ENCODE measurements at regions not wholly inside any gene's neighbourhood (a gene's known extent, or its start where the extent isn't known, plus 50 kb on each side); places are given as distances from the start of the nearest gene placed in this dataset.
"Not testable (repeated sequence)": the region's sequence is repeated elsewhere in the genome, so short reads cannot be mapped to it uniquely, and the experiment has no call there.

DNA sequence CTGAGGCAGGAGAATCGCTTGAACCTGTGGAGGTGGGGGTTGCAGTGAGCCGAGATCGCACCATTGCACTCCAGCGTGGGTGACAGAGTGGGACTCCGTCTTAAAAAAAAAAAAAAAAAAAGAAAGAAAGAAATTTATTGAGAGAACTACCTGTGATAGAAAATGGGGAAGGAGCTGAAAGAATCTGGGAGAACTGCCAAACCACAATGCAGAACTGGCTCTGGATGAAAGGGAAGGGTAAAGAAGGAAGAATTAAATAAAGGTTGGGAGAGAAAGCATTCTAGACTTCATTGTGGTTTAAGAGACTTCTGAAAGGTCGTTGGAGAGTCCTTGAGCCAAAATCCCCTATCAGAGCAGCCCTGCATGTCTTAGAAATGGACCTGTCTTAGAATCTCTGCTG, 567.9 kb upstream of the HTR2C start:
- DNase-seq (no peak), ATAC-seq (replicated peaks in 1 of 4) (no peak)
- H3K36me3 Mint-ChIP-seq = no peaks in the 10 kb centered on the region
- no CpG with 5 or more reads among the region's 6 CpGs for WGBS (ENCODE audit: insufficient coverage)
- no peaks in the 10 kb centered on the region for H3K36me3 ChIP-seq (ENCODE audit: control insufficient read depth in 2 of 2, extremely low read depth in 1 of 2, insufficient read depth in 1 of 2, low read length in 1 of 2)
- H3K4me3 Mint-ChIP-seq = no peak overlapping the region
- no peaks in the 10 kb centered on the region for H3K4me1 Mint-ChIP-seq
- no peaks in the 10 kb centered on the region for H3K9me3 ChIP-seq
- ChIA-PET CTCF (no interaction called here), POLR2A (no interaction called here)
- peaks cover 0 to 9% (median 0%) of the 10 kb centered on the region in 3 donors for H3K9me3 Mint-ChIP-seq
- H3K27ac ChIP-seq (ENCODE audit: low read length) = no peak overlapping the region
- no peak overlapping the region for H3K27ac Mint-ChIP-seq
- no peak overlapping the region for H3K4me3 ChIP-seq (ENCODE audit: control insufficient read depth in 1 of 2, extremely low read depth in 1 of 2, low read length in 1 of 2)
- H3K4me1 ChIP-seq (ENCODE audit: control insufficient read depth in 1 of 2, extremely low read depth in 1 of 2, insufficient read depth in 2 of 2, low read length in 2 of 2) = no peaks in the 10 kb centered on the region
- H3K27me3 Mint-ChIP-seq = peaks cover 0 to 4% of the 10 kb centered on the region in 2 donors
- no peaks in the 10 kb centered on the region for H3K27me3 ChIP-seq (replicated peaks in 1 of 2; ENCODE audit: control insufficient read depth in 2 of 2, extremely low read depth in 1 of 2, insufficient read depth in 2 of 2, low read length in 1 of 2)

DNA sequence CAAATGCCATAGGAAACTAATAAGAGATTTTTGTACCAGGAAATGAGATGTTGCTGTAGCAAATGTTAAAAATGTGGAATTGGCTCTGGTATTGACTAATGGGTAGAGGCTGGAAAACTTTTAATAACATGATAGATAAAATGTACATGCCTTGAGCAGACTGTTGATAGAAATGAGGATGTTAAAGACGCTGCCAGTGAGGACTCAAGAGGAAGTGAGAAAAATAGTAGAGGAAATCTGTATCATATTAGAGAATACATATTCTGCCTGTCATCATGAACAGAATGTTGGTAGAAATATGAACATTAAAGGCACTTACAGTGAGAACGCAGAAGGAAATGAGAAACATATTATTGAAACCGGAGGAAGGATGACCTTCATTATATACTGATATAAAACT, 577.2 kb upstream of the HTR2C start:
- ATAC-seq (replicated peaks in 1 of 4) = no peak
- ChIA-PET CTCF (no interaction called here), POLR2A (no interaction called here)
- Mint-ChIP-seq H3K27me3 (peaks cover 0 to 4% of the 10 kb centered on the region in 2 donors), H3K36me3 (no peaks in the 10 kb centered on the region), H3K9me3 (peaks cover 0 to 12% (median 0%) of the 10 kb centered on the region in 3 donors), H3K27ac (no peak overlapping the region), H3K4me3 (no peak overlapping the region), H3K4me1 (no peaks in the 10 kb centered on the region)
- Histone ChIP-seq H3K4me1 (ENCODE audit: control insufficient read depth in 1 of 2, extremely low read depth in 1 of 2, insufficient read depth in 2 of 2, low read length in 2 of 2) (no peaks in the 10 kb centered on the region), H3K4me3 (ENCODE audit: control insufficient read depth in 1 of 2, extremely low read depth in 1 of 2, low read length in 1 of 2) (no peak overlapping the region), H3K36me3 (ENCODE audit: control insufficient read depth in 2 of 2, extremely low read depth in 1 of 2, insufficient read depth in 1 of 2, low read length in 1 of 2) (no peaks in the 10 kb centered on the region), H3K27me3 (replicated peaks in 1 of 2; ENCODE audit: control insufficient read depth in 2 of 2, extremely low read depth in 1 of 2, insufficient read depth in 2 of 2, low read length in 1 of 2) (no peaks in the 10 kb centered on the region), H3K9me3 (no peaks in the 10 kb centered on the region), H3K27ac (ENCODE audit: low read length) (no peak overlapping the region)
- no peak for DNase-seq
- whole genome bisulfite sequencing (ENCODE audit: insufficient coverage) = no CpG with 5 or more reads among the region's 3 CpGs

DNA sequence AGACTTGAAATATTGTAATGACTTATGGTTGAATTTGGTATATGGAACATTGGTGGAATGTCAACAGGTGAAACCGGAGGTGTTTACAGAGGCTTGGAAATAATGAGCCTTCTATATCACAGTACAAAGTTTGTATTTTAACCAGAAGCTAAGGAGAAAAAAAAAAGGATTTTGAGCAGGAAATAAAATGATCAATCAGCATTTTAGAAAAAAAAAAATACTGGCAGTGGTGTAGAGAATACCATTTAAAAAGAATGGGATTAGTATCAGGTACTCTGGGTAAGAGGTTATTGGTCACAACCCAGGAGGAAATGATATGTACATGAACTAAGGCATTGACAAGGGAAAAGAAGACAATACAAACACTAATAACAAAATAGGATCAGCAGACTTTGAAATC, 587.1 kb upstream of the HTR2C start:
- Histone ChIP-seq H3K4me1 (ENCODE audit: control insufficient read depth in 1 of 2, extremely low read depth in 1 of 2, insufficient read depth in 2 of 2, low read length in 2 of 2) (no peaks in the 10 kb centered on the region), H3K27ac (ENCODE audit: low read length) (no peak overlapping the region), H3K36me3 (ENCODE audit: control insufficient read depth in 2 of 2, extremely low read depth in 1 of 2, insufficient read depth in 1 of 2, low read length in 1 of 2) (no peaks in the 10 kb centered on the region), H3K9me3 (no peaks in the 10 kb centered on the region), H3K27me3 (replicated peaks in 1 of 2; ENCODE audit: control insufficient read depth in 2 of 2, extremely low read depth in 1 of 2, insufficient read depth in 2 of 2, low read length in 1 of 2) (no peaks in the 10 kb centered on the region), H3K4me3 (ENCODE audit: control insufficient read depth in 1 of 2, extremely low read depth in 1 of 2, low read length in 1 of 2) (no peak overlapping the region)
- Mint-ChIP-seq H3K27ac (no peak overlapping the region), H3K27me3 (peaks cover 0 to 6% of the 10 kb centered on the region in 2 donors), H3K4me3 (no peak overlapping the region), H3K9me3 (peaks cover 0 to 4% (median 4%) of the 10 kb centered on the region in 3 donors), H3K36me3 (no peaks in the 10 kb centered on the region), H3K4me1 (no peaks in the 10 kb centered on the region)
- DNase-seq (no peak), ATAC-seq (replicated peaks in 1 of 4) (no peak)
- WGBS (ENCODE audit: insufficient coverage) = no CpG with 5 or more reads among the region's 1 CpG
- CTCF ChIA-PET = no interaction called here
- POLR2A ChIA-PET = no interaction called here

DNA sequence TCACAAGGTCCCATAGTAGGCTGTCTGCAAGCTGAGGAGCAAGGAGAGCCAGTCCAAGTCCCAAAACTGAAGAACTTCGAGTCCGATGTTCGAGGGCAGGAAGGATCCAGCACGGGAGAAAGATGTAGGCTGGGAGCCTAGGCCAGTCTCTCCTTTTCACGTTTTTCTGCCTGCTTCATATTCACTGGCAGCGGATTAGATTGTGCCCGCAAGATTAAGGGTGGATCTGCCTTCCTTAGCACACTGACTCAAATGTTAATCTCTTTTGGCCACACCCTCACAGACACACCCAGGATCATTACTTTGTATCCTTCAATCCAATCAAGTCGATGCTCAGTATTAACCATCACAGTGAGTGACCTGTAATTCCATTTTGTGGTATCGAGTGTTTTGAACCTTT, 592.2 kb upstream of the HTR2C start:
- H3K36me3 Mint-ChIP-seq; H3K4me1 ChIP-seq (ENCODE audit: control insufficient read depth in 1 of 2, extremely low read depth in 1 of 2, insufficient read depth in 2 of 2, low read length in 2 of 2); H3K27me3 Mint-ChIP-seq; H3K36me3 ChIP-seq (ENCODE audit: control insufficient read depth in 2 of 2, extremely low read depth in 1 of 2, insufficient read depth in 1 of 2, low read length in 1 of 2); H3K27ac ChIP-seq (ENCODE audit: low read length); H3K27ac Mint-ChIP-seq; H3K4me1 Mint-ChIP-seq; DNase-seq; H3K27me3 ChIP-seq (replicated peaks in 1 of 2; ENCODE audit: control insufficient read depth in 2 of 2, extremely low read depth in 1 of 2, insufficient read depth in 2 of 2, low read length in 1 of 2); CTCF ChIA-PET; H3K4me3 ChIP-seq (ENCODE audit: control insufficient read depth in 1 of 2, extremely low read depth in 1 of 2, low read length in 1 of 2); H3K9me3 Mint-ChIP-seq; H3K9me3 ChIP-seq; POLR2A ChIA-PET; H3K4me3 Mint-ChIP-seq; ATAC-seq (replicated peaks in 1 of 4): not testable (repeated sequence)
- 100% methylated on average over 1 of the region's 9 CpGs for WGBS (ENCODE audit: insufficient coverage)

DNA sequence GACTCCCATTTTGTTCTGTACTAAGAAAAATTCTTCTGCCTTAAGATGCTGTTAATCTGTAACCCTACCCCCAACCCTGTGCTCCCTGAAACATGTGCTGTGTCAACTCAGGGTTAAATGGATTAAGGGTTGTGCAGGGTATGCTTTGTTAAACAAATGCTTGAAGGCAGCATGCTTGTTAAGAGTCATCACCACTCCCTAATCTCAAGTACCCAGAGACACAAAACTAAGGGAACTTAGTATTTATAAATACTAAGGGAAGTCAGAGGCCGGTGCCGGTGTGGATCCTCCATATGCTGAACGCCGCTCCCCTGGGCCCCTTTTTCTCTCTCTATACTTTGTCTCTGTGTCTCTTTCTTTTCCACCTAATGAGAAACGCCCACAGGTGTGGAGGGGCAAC, 593.2 kb upstream of the HTR2C start:
- H3K27ac ChIP-seq (ENCODE audit: low read length); CTCF ChIA-PET; H3K4me3 Mint-ChIP-seq; H3K27ac Mint-ChIP-seq; ATAC-seq (replicated peaks in 1 of 4); H3K4me1 ChIP-seq (ENCODE audit: control insufficient read depth in 1 of 2, extremely low read depth in 1 of 2, insufficient read depth in 2 of 2, low read length in 2 of 2); H3K36me3 Mint-ChIP-seq; H3K27me3 ChIP-seq (replicated peaks in 1 of 2; ENCODE audit: control insufficient read depth in 2 of 2, extremely low read depth in 1 of 2, insufficient read depth in 2 of 2, low read length in 1 of 2); H3K9me3 Mint-ChIP-seq; H3K36me3 ChIP-seq (ENCODE audit: control insufficient read depth in 2 of 2, extremely low read depth in 1 of 2, insufficient read depth in 1 of 2, low read length in 1 of 2); H3K9me3 ChIP-seq; DNase-seq; H3K4me3 ChIP-seq (ENCODE audit: control insufficient read depth in 1 of 2, extremely low read depth in 1 of 2, low read length in 1 of 2); H3K4me1 Mint-ChIP-seq; POLR2A ChIA-PET; H3K27me3 Mint-ChIP-seq: not testable (repeated sequence)
- no CpG with 5 or more reads among the region's 5 CpGs for WGBS (ENCODE audit: insufficient coverage)

DNA sequence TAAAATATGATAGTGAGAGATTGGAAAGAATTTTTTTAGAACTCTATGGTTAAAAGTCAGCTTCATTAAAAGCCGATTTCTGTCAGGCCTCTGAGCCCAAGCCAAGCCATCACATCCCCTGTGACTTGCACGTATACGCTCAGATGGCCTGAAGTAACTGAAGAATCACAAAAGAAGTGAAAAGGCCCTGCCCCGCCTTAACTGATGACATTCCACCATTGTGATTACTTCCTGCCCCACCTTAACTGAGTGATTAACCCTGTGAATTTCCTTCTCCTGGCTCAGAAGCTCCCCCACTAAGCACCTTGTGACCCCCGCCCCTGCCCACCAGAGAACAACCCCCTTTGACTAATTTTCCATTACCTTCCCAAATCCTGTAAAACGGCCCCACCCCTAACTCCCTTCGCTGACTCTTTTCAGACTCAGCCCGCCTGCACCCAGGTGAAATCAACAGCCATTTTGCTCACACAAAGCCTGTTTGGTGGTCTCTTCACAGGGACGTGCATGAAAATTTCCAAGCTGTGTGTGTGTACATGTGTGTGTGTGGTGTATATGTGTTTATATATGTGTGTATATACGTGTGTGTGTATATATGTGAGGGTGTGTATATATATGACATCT, 595.5 kb upstream of the HTR2C start:
- ATAC-seq (replicated peaks in 1 of 4); H3K4me3 Mint-ChIP-seq; H3K4me1 Mint-ChIP-seq; H3K36me3 Mint-ChIP-seq; POLR2A ChIA-PET; H3K27me3 Mint-ChIP-seq; H3K27ac Mint-ChIP-seq; DNase-seq; H3K4me3 ChIP-seq (ENCODE audit: control insufficient read depth in 1 of 2, extremely low read depth in 1 of 2, low read length in 1 of 2); H3K36me3 ChIP-seq (ENCODE audit: control insufficient read depth in 2 of 2, extremely low read depth in 1 of 2, insufficient read depth in 1 of 2, low read length in 1 of 2); H3K9me3 Mint-ChIP-seq; H3K27me3 ChIP-seq (replicated peaks in 1 of 2; ENCODE audit: control insufficient read depth in 2 of 2, extremely low read depth in 1 of 2, insufficient read depth in 2 of 2, low read length in 1 of 2); H3K27ac ChIP-seq (ENCODE audit: low read length); CTCF ChIA-PET; H3K9me3 ChIP-seq; H3K4me1 ChIP-seq (ENCODE audit: control insufficient read depth in 1 of 2, extremely low read depth in 1 of 2, insufficient read depth in 2 of 2, low read length in 2 of 2): not testable (repeated sequence)
- WGBS (ENCODE audit: insufficient coverage) = no CpG with 5 or more reads among the region's 10 CpGs

DNA sequence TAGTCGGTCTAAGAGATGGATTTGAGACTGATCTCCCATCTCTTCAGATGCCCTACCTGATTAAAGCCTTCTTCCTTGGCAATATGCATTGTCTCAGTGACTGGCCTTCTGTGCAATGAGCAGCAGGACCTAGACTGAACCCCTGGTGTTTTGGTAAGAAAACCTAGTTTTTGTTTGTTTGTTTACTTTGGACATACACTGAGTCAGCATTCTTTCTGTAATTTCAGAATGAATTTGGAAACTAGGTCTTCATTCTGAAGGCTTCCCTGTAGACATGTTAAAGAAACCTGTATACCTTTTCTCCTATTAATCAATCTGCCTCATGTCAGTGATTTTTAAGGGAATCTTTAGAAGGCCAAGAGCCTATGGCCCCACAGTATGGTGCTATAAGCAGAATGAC, 597.5 kb upstream of the HTR2C start:
- H3K36me3 ChIP-seq (ENCODE audit: control insufficient read depth in 2 of 2, extremely low read depth in 1 of 2, insufficient read depth in 1 of 2, low read length in 1 of 2) = no peaks in the 10 kb centered on the region
- no peak overlapping the region for H3K27ac ChIP-seq (ENCODE audit: low read length)
- no peaks in the 10 kb centered on the region for H3K4me1 ChIP-seq (ENCODE audit: control insufficient read depth in 1 of 2, extremely low read depth in 1 of 2, insufficient read depth in 2 of 2, low read length in 2 of 2)
- no peak overlapping the region for H3K27ac Mint-ChIP-seq
- H3K36me3 Mint-ChIP-seq = no peaks in the 10 kb centered on the region
- no peaks in the 10 kb centered on the region for H3K9me3 ChIP-seq
- ChIA-PET CTCF (no interaction called here), POLR2A (no interaction called here)
- DNase-seq (no peak), ATAC-seq (replicated peaks in 1 of 4) (no peak)
- no peaks in the 10 kb centered on the region for H3K4me1 Mint-ChIP-seq
- no peak overlapping the region for H3K4me3 ChIP-seq (ENCODE audit: control insufficient read depth in 1 of 2, extremely low read depth in 1 of 2, low read length in 1 of 2)
- H3K27me3 Mint-ChIP-seq = peaks cover 0 to 6% of the 10 kb centered on the region in 2 donors
- H3K9me3 Mint-ChIP-seq = no peaks in the 10 kb centered on the region
- no peaks in the 10 kb centered on the region for H3K27me3 ChIP-seq (replicated peaks in 1 of 2; ENCODE audit: control insufficient read depth in 2 of 2, extremely low read depth in 1 of 2, insufficient read depth in 2 of 2, low read length in 1 of 2)
- H3K4me3 Mint-ChIP-seq = no peak overlapping the region
- no CpG with 5 or more reads among the region's 1 CpG for WGBS (ENCODE audit: insufficient coverage)
